PFSK-1 (cell line): ENCODE measurements at regions not wholly inside any gene's neighbourhood (a gene's known extent, or its start where the extent isn't known, plus 50 kb on each side); places are given as distances from the start of the nearest gene placed in this dataset.

Source experiments
- FOXP2 ChIP-seq: optimal IDR thresholded peaks from 2 replicates; pipeline ENCODE3; 2011; ENCODE audit warnings: borderline replicate concordance, control low read depth, inconsistent platforms; ENCODE audit not compliant: insufficient read depth; ENCODE audit errors: extremely low read length, extremely low read depth
- POLR2AphosphoS5 ChIP-seq: IDR thresholded peaks from 2 replicates; pipeline ENCODE4 v1.6.1; 2012; ENCODE audit warnings: low read depth, mild to moderate bottlenecking, control low read depth, low read length, moderate library complexity
- SIN3A ChIP-seq: IDR thresholded peaks from 2 replicates; pipeline ENCODE4 v1.6.1; 2012; ENCODE audit warnings: mild to moderate bottlenecking, low read length, moderate library complexity, borderline replicate concordance; ENCODE audit not compliant: insufficient read depth
- TAF1 ChIP-seq: IDR thresholded peaks from 2 replicates; pipeline ENCODE4 v1.6.1; 2012; ENCODE audit warnings: low read length, control low read depth, borderline replicate concordance; ENCODE audit not compliant: insufficient read depth
- TF ChIP-seq, protein P1 (sequence below), 2 experiments: IDR thresholded peaks; 2 replicates each; pipeline versions ENCODE4 v1.6.1 to v1.8.0; 2011 to 2012; ENCODE audit warnings: low read depth in 2 of 2, low read length in 2 of 2, control low read depth in 1 of 2, inconsistent platforms in 1 of 2, mild to moderate bottlenecking in 1 of 2, moderate library complexity in 1 of 2; ENCODE audit not compliant: insufficient read depth in 1 of 2

DNA sequence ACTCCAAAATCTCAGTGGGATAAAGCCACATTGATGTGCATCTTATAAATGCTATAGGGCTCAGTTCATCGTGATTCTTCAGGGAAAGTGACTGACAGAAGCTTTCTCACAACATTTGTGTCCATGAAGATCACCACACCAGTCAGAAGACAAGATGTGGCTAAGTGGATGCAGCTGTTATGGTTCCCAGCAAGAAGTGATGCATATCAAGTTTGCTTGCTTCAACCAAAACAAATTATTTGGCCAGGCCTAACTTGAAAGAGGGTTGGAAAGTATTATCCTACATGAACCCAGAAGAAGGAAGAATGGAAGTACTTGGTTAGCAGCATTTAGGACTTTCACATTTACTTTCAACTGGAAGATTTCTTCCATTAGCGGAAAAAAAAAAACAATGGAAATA is 210.0 kb upstream of the ACVR2A start:
- TF ChIP-seq POLR2AphosphoS5 = no peak
- no peak for TF ChIP-seq FOXP2
- no peak for TF ChIP-seq TAF1
- TF ChIP-seq, protein P1, sequence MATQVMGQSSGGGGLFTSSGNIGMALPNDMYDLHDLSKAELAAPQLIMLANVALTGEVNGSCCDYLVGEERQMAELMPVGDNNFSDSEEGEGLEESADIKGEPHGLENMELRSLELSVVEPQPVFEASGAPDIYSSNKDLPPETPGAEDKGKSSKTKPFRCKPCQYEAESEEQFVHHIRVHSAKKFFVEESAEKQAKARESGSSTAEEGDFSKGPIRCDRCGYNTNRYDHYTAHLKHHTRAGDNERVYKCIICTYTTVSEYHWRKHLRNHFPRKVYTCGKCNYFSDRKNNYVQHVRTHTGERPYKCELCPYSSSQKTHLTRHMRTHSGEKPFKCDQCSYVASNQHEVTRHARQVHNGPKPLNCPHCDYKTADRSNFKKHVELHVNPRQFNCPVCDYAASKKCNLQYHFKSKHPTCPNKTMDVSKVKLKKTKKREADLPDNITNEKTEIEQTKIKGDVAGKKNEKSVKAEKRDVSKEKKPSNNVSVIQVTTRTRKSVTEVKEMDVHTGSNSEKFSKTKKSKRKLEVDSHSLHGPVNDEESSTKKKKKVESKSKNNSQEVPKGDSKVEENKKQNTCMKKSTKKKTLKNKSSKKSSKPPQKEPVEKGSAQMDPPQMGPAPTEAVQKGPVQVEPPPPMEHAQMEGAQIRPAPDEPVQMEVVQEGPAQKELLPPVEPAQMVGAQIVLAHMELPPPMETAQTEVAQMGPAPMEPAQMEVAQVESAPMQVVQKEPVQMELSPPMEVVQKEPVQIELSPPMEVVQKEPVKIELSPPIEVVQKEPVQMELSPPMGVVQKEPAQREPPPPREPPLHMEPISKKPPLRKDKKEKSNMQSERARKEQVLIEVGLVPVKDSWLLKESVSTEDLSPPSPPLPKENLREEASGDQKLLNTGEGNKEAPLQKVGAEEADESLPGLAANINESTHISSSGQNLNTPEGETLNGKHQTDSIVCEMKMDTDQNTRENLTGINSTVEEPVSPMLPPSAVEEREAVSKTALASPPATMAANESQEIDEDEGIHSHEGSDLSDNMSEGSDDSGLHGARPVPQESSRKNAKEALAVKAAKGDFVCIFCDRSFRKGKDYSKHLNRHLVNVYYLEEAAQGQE (IDR thresholded peaks at IDR 0.05; ENCODE audit: insufficient read depth in 1 of 2, low read depth in 2 of 2, low read length in 2 of 2) = no peak
- no peak for TF ChIP-seq SIN3A

DNA sequence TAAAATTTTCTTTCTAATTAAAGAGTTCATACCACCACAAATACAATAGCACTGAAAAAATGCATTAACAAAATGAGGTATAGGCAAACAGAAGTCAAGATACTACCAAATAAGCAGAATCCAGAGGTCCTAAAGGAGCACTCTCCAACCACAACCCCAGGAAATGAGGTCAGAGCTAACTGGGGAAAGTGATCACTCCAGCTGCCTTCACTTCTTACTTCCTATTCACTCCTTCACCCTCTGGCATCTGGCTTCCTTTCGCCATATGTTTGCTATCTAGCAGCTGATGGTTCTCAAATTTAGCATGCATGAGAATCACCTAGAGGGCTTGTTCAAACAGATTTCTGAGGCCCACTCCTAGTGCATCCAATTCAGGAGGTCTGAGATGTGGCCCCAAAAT is 212.6 kb upstream of the ACVR2A start:
- TF ChIP-seq, protein P1 (IDR thresholded peaks at IDR 0.05; ENCODE audit: insufficient read depth in 1 of 2, low read depth in 2 of 2, low read length in 2 of 2) = no peak
- no peak for TF ChIP-seq SIN3A
- TF ChIP-seq POLR2AphosphoS5 = no peak
- TF ChIP-seq FOXP2 = no peak
- TF ChIP-seq TAF1 = no peak

DNA sequence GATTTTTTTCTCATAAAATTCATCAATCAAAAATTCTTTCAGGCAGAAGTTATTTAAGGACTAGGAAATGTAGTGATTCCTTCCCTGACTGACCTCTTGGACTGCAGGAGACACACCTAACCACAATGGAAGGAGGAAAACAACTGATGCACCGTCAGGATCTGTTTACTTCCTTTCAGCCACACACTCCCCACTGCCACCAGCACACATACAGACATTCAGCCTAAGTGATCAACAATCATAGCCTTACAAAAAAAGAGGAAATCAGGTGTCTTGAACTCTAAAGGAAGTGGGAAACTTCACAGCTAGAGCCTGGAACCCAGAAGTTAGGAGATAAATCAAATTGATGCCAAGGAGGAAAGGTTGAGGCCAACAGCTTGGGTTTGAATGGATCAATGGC is 213.5 kb upstream of the ACVR2A start:
- no peak for TF ChIP-seq POLR2AphosphoS5
- no peak for TF ChIP-seq TAF1
- TF ChIP-seq SIN3A = no peak
- TF ChIP-seq FOXP2 = no peak
- TF ChIP-seq, protein P1 (IDR thresholded peaks at IDR 0.05; ENCODE audit: insufficient read depth in 1 of 2, low read depth in 2 of 2, low read length in 2 of 2) = no peak

DNA sequence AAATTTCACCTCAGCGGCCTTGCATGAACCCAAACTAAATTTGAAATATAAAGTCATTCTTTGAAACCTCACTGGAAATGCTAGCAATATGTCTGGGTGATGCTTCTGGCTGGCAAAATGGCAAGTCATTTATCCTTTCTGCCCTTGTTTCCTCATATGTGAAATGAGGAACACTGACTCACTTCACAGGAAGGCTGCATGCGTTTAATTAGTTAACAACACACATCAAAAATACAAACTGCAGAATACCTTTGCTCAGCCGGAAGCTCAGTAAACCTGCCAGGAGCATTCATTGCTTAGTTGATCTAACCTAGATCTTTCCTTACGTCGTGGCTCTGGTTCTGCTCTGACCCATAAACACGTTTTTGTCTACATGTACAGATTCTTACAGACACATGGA is 214.2 kb upstream of the ACVR2A start:
- TF ChIP-seq, protein P1 (IDR thresholded peaks at IDR 0.05; ENCODE audit: insufficient read depth in 1 of 2, low read depth in 2 of 2, low read length in 2 of 2) = no peak
- no peak for TF ChIP-seq FOXP2
- no peak for TF ChIP-seq TAF1
- no peak for TF ChIP-seq SIN3A
- no peak for TF ChIP-seq POLR2AphosphoS5

DNA sequence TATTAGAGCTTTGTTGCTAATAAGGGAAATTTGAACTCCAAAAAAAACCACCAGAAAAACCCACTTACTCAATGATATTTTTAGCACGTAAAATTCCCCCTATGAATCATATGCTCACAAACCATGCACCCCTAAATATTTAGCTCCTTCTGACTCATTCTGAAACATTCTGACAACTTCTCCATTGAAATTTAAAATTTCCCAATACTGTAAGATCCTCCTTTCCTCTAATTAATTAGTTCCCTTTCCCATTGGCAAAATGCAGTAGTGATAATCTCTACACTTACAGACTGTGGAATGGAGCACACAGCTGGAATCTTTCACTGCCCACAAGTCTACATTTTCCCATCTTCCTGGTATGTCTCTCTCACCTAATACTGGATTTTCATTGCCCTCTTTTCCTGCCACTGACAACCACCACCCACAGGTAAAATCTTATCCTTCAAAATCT is 215.8 kb upstream of the ACVR2A start:
- TF ChIP-seq FOXP2 = no peak
- TF ChIP-seq POLR2AphosphoS5 = no peak
- TF ChIP-seq SIN3A = no peak
- no peak for TF ChIP-seq TAF1
- TF ChIP-seq, protein P1 (IDR thresholded peaks at IDR 0.05; ENCODE audit: insufficient read depth in 1 of 2, low read depth in 2 of 2, low read length in 2 of 2) = no peak
